ENCODE measurements at regions not wholly inside any gene's neighbourhood (a gene's known extent, or its start where the extent isn't known, plus 50 kb on each side); places are given as distances from the start of the nearest gene placed in this dataset.
"Not testable (repeated sequence)": the region's sequence is repeated elsewhere in the genome, so short reads cannot be mapped to it uniquely, and the experiment has no call there.

DNA sequence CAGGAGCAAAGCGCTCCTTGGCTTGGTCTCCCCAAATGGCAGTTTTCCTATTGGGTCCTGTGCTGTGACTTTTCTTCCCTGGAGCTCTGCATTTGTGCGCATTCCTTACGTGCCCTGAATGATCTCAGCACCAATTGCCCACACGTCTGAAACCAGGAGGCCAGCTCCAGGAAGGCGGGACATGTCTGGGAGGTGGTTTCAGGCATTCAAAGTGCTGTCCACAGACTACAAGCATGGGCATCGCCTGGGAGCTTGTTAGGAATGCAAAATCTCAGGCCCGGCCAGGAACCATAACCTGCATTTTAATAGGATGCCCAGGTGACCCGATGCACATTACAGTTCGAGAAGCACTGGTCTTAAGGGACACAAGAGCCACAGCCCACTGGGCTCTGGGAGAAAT is 239.6 kb downstream of the ANKRD60 start:
- ChIA-PET CTCF (no interaction called here), POLR2A (no interaction called here)

DNA sequence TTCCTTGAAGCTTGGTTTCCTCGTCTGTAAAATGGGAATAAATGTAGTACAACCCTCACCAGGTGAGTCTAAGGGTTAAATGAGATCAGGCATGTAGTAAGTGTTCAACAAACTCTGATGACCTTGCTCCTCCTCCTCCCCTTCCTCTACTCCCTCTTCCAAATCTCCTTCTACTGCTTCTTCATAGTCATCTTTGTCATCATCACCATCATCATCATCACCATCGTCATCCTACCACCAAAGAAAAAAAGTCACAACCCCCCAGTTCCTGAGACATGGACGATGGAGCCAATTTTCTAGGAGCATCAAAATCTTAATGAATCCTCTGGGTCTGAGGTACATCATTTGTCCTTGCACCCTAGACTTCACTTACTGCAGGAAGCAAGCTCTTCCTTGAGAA is 240.0 kb downstream of the ANKRD60 start:
- POLR2A ChIA-PET = no interaction called here
- CTCF ChIA-PET = no interaction called here

DNA sequence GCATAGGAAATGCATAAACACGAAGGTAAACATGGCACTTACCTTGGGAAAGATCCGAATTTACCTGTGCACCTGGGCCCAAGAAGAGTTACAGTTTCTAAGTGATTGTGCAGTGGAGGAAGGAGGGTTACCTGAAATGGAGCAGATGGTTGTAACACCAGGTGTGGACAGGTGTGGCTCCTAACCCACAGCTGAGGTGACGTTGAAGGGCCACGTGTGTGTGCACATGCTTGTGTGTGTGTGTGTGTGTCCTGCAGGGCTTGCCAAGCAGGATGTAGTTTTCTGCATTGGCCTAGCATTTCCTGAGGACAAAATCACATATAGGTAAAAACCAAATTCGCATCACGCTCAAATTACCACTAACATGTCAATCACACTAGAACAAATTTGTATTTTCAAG is 240.8 kb downstream of the ANKRD60 start:
- POLR2A ChIA-PET = no interaction called here
- CTCF ChIA-PET = no interaction called here

DNA sequence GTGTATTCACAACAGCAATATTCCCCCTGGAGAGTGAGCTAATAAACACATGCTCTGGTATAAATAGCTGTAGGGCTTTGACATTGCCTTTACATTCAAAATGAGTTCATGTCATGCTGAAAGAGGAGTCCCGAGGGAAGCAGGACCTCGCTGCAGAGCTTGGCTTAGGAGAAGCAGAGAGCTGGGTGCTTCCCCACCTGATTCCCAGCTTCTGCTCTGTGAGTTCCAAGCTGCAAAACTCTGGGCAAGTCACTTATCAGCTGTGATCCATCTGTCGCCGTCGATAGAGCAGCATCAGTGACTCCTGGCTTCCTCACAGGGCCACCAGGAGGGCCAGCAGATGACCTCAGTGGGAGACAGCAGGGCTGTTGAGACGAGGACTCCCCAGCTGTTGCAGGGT is 241.8 kb downstream of the ANKRD60 start:
- CTCF ChIA-PET = no interaction called here
- POLR2A ChIA-PET = no interaction called here

DNA sequence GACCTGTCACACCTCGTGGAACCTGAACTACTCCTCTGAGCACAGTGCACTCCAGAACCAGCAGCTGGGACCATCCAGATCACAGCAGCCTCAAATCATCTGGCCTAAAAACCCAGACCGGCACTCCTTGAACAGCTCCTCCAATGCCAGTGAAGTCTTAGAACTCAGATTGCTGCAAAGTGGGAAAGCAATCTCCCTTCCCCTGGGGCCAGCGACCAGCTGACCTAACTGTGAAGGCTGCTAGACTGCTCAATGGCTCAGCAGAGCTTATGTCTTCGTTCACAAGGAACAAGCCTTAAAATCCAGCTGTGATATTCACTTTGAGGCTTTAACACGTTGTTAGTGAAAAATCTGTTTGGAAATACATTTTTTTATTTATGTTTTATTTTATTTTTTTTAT is 243.2 kb downstream of the ANKRD60 start:
- POLR2A ChIA-PET = no interaction called here
- CTCF ChIA-PET = no interaction called here

DNA sequence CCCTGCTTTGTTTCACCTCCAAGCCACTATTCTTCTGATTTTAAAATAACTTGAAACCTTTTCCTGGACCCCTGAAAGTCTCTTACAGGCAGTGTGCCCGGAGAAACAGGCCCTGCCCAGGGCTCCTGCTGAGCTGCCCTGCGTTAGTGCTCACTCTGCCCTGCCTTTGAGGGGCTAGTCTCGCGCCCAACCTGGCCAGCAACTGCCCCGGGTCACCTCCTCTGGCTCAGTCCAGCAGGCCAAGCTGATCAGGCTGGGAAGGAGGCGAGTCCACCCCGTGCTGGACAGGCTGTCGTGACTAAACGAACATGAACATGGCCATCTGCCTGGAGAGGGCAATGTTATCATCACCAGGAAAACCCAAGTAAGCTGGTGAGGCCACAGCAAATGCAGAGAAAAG is 245.4 kb downstream of the ANKRD60 start:
- CTCF ChIA-PET = no interaction called here
- POLR2A ChIA-PET = no interaction called here

DNA sequence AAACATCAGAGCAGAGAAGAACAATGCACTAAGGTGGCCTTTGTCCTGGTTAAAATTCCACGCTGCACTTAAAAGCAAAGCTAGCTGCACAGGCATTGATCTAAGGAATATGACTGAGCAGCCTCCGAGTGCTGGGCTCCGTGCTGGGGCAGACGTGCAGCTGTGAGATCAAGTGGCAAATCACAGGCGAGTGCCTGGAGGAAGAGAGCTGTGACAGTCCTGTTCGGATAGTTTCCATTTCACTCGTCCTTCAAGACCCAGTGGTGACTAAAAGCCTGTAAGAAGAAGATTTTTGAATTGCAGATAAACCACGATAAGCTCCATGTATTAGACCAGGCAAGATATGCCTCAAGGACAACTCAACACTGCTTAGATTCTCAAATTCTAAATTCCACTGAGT is 247.9 kb downstream of the ANKRD60 start:
- POLR2A ChIA-PET = no interaction called here

DNA sequence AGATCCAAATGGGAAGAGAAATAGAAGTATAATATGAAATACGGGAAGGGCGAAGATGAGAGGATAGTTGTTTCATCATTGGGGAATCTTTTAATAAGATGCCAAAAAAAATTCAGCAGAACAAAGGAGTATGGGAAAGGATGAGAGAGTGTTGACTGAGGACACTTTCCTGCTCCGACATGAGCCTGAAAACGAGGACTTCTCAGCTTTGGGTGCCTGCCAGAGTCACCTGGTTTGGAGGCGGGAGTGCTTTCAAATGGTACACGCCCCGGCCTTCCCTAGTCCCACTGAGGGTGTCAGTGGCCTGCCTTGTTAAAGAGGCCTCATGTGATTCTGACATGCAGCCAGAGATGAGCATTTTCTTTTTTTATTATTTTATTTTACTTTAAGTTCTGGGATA is 250.9 kb downstream of the ANKRD60 start:
- ChIA-PET CTCF (no interaction called here), POLR2A (no interaction called here)

More for the DNA sequence above, 247.9 kb downstream of the ANKRD60 start:
- CTCF ChIA-PET = no interaction called here

DNA sequence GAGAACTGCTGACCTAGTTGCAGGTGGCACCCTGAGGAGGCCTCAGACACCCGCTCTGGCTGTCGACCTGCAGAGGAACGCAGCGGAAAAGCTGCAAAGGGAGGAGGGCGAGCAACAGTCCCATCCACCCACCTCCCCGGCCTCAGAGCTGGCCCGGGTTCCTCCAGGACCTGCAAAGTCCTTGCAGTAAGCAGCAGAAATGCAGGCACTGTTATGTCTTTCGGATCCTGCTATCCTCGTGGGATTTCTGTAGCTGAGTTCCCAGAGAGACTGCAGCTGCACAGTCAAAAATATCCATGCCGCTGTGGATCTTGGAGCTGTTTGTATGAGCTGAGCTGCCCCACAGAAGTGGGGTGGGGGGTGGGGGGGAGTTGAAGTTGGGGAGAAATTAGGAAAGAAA is 251.3 kb downstream of the ANKRD60 start:
- ChIA-PET CTCF (no interaction called here), POLR2A (no interaction called here)

DNA sequence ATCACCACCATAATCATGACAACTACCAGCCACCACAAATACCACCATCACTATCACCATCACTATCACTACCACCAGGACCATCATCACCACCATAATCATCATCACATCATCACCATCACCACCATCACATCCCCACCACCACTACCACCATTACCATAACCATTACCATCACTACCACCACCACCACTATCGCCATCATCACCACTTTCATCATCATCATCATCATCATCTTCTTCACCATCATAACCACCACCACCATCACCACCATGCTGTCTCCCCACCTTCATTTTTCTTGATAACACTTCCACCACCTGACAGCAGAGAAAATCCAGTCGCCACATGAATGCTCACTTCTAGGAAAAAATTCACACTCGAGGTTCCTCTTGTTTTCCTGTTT is 253.6 kb downstream of the ANKRD60 start:
- CTCF ChIA-PET = no interaction called here
- POLR2A ChIA-PET = no interaction called here

DNA sequence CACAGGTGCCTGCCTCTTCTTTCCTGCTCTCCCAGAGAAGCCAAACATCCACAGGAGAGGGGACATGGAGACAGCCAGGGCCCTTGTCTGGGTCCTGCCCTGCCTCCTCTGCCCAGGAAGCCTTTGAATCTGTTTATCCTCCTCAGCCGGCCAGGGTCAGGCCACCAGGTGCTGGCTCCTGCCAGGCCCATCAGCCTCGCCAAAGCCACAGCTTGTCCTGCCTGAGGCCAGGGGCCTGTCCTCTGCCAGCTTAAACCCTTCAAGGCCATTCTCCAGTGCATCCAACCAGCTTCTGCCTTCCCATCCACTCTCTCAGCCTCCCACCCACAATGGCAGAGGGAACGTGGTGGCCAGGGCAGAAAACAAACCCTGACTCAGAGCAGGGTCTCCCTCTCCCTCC is 254.6 kb downstream of the ANKRD60 start:
- CTCF ChIA-PET = no interaction called here
- POLR2A ChIA-PET = no interaction called here

DNA sequence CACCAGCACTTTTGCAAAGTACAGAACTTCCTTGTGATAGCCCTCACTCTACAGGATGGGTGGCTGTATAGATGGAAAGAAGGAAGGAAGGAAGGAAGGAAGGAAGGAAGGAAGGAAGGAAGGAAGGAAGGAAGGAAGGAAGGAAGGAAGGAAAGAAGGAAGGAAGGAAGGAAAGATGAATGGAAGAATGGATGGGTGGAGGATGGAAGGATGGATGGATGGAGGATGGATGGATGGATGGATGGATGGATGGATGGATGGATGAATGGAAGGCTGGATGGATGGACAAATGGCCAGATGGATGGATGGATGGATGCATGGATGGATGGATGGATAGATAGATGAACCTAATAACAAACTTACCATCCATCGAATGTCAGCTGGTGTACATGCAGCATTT is 256.9 kb downstream of the ANKRD60 start:
- CTCF ChIA-PET, POLR2A ChIA-PET: not testable (repeated sequence)

DNA sequence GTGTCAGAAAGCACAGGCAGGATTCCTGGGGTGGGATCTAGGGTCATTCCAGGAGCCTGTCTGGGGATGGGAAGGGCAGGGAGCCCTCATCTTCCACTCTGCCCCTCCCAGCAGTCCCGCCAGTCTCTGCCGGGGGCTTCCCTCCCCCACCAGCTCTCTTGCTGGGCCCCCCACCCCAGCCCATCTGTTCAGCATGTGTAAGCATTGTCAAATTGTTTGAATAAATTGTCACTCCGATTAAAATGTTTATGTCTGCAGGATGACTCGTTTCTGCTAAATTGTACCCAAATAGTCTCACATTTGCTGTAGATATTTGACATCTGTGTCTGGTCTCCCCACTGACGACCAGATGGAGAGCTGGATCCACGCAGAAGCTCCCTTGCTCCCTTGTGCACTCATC is 257.6 kb downstream of the ANKRD60 start:
- ChIA-PET POLR2A (no interaction called here), CTCF (no interaction called here)

DNA sequence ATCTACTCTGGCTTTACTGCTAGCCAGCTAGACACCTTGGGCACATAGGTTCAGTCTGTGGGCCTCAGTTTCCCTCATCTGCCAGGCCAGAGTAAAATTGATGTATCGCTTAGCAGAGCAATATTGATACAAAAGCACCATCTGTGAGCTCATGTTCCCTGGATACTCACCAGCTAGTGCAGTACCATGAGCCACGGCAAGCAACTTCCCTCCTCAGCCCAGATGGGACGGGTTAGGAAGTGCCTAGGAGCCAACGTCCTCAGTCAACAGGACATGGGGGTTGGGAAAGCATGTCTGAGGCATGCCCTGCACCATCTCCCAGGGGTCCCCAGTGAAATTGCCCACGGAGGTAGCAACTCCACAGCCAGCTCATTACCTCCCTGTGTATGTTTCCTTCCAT is 258.3 kb downstream of the ANKRD60 start:
- ChIA-PET CTCF (no interaction called here), POLR2A (no interaction called here)

DNA sequence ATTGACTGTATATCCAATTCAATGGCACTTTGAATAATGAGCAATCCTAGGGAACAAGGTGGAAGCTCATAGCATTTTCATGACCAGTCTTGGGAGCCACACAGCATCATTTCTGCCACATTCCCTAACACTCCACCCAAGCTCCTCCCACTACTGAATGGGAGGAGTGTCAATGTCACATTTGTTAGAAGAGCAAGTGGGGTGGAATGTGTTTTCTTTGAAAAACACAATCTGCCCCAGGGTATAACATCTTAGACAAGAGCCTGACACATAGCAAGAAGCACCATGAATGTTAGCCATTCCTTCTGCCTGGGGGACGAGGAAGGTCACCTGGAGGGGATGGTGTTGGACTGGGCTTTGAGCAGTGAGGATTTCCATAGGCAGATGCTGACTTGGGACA is 258.3 kb upstream of the PMEPA1 start:
- POLR2A ChIA-PET = no interaction called here
- CTCF ChIA-PET = no interaction called here

DNA sequence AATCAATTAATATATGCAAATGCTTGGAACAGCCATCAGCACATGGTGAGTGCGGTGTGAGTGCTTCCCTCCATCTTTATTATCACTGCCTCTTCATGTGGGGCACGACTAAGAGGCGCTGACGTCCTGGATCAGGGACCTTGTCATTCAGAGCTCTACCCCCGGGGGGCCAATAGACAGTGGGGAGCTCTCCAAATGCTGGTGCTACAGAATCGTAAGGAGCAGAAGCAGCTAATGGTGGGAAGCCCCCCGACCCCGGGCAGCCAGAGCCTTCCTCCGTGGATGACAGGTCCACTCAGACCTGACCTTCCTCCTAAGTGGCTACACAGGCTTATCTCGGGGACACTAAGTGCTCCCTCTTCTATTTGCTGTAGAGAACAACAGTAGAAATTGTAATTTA is 257.5 kb upstream of the PMEPA1 start:
- ChIA-PET CTCF (no interaction called here), POLR2A (no interaction called here)

DNA sequence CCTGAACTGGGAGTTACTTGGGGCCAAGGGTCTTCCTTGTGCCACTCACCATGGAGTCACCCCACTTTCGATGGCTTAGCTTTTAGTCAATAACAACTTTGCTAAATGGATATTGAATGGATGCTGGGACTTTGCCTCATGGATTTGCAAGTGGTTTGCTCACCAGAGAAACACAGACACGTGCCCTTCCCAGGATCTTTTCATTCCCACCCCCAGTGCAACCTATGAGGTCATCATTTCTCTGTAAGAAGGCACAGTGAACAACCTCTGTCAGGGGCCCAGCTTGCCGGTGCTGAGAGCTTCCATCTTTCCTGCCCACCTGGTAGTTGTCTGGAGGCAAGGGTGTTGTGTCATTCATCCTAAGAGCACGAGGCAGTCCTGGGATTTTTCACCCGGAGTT is 256.8 kb upstream of the PMEPA1 start:
- CTCF ChIA-PET = no interaction called here
- POLR2A ChIA-PET = no interaction called here

DNA sequence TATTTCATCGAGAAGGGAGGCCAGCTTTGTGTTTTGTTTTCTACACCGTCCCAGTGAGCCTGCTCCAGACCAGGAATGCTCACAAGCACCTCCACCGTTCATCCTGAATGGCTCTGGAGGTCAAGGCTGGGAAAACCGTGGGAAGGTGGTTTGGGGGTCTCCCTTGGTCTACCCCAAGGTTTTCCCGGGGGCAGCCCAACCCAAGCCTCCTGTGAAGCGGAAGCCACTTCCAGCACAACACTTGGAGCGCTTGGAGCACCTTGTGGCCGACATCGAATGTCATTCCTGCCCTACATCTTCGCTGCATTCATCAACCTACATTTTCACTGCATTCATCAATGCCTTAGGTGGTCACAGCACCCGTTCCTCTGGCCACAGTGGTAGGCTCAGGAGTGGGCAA is 255.6 kb upstream of the PMEPA1 start:
- CTCF ChIA-PET = no interaction called here

DNA sequence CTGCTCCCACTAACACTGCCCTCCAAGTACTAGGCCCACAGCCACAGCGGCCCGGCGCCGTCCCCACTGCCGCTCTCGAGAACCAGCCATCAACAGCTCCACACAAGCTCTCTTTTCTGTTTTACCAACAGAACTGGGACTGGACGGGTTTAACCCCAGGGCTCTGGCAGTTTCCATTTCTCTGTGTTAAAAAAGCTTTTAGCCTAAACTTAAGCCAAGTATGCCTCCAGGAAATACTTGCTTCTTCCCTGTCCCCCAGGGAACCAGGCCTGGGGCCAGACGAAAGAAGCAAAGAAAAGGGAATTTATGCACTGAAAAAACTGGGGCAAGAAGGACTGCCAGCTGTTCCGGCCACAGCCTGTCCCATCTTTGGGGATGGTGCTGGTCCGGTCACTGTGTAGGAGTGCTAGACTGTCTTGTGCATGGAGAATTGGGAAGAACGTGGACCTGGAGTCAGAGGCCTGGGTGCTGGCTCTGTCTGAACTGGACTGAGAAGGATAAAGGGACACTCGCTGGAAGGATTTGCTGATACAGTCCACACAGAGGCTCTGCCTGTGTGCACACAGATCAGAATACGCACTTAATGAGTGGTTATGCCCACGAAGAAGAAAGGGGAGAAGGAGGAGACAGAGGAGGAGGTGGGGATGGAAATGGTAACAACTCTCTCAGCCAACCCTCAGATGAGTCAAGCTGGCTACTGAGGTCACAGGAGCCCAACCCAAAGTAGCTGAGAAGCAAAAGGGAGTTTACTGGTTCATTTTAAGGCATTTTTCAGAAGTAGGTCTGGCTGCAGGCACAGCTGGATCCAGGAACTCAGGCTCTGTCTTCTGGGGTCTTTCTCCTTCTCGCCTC is 254.4 kb upstream of the PMEPA1 start:
- CTCF ChIA-PET = no interaction called here
- POLR2A ChIA-PET = no interaction called here

More for the DNA sequence above, 255.6 kb upstream of the PMEPA1 start:
- POLR2A ChIA-PET = no interaction called here

DNA sequence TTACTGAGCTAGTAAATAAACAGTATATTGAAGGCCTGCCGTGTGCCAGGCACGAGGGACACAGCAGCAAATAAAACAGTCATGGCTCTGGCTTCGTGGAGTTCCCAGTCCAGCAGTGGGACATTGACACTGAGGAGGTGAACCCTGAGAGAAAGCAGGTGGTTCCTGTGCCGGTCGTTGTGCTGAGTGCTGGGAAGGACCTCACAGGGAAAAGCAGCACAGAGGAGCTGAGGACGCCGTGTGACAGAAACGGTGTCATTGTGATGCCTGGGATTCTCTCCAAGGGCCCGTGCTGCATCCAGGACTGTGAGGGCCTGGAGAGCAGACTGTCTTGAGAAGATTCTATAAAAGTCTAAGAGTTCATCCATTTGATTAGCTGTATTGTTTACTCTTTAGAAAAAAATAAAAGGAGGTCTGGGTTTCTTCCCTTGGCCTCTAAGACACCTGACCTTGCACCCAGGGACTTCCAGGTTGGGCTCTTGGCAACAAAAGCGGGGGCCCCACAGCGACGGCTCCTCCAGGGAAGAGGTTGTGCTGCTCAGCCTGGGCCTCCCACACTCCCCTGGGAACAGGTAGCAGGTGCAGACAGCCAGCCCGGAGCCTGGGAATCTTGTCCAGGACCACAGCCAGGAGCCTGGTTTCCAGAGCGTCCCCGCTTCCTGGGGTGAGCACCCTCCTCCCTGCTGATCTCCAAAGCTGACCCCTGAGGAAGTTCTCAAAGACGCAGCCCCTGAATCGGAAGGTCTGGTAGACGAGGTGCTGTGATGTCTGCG is 251.2 kb upstream of the PMEPA1 start:
- ChIA-PET POLR2A (no interaction called here), CTCF (no interaction called here)

DNA sequence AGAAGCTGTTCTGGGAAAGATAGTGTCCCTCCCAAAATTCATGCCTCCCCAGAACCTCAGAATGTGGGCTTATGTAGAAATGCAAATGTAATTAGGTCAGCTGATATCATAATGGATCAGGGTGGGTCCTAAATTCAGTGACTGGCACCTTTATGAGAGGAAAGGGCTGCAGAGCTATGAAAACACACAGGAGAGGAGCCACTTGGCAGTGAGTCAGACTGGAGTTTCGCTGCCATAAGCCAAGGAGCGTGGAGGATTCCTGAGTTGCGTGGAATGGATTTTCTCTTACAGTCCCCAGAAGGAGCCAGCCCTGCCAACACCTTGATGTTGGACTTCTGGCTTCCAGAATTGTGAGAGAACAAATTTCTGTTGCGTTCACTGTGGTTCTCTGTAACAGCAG is 249.8 kb upstream of the PMEPA1 start:
- POLR2A ChIA-PET = no interaction called here
- CTCF ChIA-PET = no interaction called here

DNA sequence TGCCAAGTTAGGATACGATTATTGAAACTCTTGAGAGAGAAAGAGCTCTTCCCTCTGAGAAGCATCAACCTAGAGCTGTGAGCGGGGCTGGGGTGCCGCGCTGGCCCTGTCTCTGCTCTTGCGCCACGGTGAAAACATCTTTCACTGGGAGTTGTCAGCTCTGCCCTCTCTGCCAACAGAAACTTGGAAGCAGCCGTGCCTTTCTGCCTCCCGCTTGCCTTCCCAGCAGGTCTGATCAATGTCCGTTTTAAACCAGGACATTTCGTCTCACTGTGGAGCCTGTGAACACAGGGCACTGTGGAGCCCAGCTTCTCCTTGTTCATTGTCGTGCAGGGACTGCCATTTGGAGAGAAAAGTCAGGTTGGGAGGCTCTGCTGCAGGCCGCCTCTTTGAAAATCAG is 249.2 kb upstream of the PMEPA1 start:
- CTCF ChIA-PET = no interaction called here
- POLR2A ChIA-PET = no interaction called here

Data from activated CD8-positive, alpha-beta memory T cell treated with anti-CD3 and anti-CD28 coated beads for 36 hours (primary cell).